HG02973 (cell line): ENCODE measurements at regions not wholly inside any gene's neighbourhood (a gene's known extent, or its start where the extent isn't known, plus 50 kb on each side); places are given as distances from the start of the nearest gene placed in this dataset.
"Not testable (repeated sequence)": the region's sequence is repeated elsewhere in the genome, so short reads cannot be mapped to it uniquely, and the experiment has no call there.

Source experiments
- ATAC-seq: cut with Tn5 transposase; IDR thresholded peaks from one replicate; pipeline ENCODE4 v1.9.1; 2021; ENCODE audit warnings: moderate library complexity; ENCODE audit not compliant: unreplicated experiment

- not testable (repeated sequence) for ATAC-seq
These were observed 105.5 kb downstream of the ZBTB18 start for GRCh38 chr1:244156617-244157016.

DNA sequence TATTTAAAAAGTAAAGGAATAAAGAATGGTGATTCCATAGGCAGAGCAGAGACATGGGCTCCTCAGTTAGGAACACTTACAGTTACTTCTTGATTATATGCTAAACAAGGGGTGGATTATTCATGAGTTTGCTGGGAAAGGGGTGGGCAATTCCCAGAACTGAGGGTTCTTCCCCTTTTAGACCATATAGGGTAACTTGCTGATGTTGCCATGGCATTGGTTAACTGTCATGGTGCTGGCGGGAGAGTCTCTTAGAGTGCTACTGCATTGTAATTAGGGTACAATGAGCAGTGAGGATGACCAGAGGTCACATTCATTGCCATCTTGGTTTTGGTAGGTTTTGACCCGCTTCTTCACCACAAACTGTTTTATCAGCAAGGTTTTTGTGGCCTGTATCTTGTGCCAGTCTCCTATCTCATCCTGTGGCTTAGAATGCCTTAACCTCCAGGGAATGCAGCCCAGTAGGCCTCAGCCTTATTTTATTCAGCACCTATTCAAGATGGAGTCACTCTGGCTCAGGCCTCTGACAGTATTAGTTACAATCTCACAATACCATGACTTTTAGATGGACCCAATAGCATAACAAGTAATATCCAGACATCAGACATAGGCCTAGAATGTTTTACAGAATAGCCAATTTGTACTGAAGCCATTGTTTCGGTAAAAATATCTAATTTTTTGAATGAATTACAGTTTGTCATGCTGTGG, 106.8 kb downstream of the ZBTB18 start:
- no peak for ATAC-seq

GRCh38 chr1:244159646-244160045, 108.6 kb downstream of the ZBTB18 start:
- ATAC-seq, result no peak

GRCh38 chr1:244160455-244161235, 109.6 kb downstream of the ZBTB18 start:
- no peak for ATAC-seq

- no peak for ATAC-seq
These were observed 110.1 kb downstream of the ZBTB18 start for GRCh38 chr1:244161236-244161510.

DNA sequence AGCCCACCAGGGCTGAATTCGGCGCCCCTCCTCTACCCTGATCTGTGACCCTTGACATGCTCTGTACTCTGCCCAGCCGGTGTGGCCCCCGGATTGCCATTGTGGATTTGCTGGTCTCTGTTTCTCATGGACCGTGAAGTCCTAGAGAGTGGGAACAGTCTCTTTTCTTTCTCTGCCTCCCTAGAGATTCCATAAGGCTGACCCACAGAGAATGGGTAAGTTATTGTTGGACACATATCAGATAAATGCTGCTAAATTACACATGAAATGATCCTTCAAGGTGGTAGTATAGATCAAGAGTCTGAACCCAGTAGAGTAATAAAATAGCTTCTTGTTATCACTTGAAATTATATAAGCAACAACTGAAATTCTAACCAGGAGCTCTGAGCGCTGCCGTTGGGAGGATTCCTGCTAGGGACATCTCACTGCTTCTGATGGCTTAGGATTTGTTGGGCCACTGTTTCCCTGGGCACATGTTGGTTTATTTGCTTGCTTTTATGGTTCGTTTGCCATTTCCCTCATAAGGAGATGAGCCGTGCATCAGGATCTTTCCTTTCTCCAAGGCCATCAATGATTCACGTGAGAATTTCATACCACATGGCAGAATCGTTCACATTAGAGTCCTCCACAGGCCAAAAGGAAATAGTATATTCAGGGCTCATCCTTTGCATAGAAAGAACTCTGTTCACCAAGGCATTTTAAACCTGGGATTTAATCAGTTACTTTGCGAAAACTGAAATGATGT, 111.9 kb downstream of the ZBTB18 start:
- no peak for ATAC-seq

- no peak for ATAC-seq
These were observed 112.9 kb downstream of the ZBTB18 start for GRCh38 chr1:244163861-244164510.

GRCh38 chr1:244164511-244164890, 113.4 kb downstream of the ZBTB18 start:
- no peak for ATAC-seq

GRCh38 chr1:244165021-244165420, 113.9 kb downstream of the ZBTB18 start:
- no peak for ATAC-seq

DNA sequence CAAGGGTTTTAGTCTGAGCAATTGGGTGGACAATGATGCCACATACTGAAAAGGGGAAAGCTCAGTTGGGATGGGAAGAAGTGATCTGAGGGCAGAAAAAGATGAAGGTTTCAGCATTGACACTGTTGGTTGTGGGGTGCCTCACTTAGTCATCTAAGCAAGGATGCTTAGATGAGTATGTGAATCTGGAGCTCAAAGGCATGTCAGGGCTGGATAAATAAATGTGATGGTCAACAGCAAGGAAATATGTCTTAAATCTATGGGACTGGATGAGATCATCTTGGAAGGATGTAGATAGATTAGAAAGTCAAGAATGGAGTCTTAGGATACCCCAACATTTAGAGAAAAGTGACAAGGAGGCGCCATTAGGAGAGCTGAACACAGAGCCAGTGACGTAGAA, 114.6 kb downstream of the ZBTB18 start:
- ATAC-seq, result no peak

GRCh38 chr1:244171241-244171985, 120.3 kb downstream of the ZBTB18 start:
- ATAC-seq, result no peak

- ATAC-seq, result no peak
These were observed 122.2 kb downstream of the ZBTB18 start for GRCh38 chr1:244173240-244173639.

DNA sequence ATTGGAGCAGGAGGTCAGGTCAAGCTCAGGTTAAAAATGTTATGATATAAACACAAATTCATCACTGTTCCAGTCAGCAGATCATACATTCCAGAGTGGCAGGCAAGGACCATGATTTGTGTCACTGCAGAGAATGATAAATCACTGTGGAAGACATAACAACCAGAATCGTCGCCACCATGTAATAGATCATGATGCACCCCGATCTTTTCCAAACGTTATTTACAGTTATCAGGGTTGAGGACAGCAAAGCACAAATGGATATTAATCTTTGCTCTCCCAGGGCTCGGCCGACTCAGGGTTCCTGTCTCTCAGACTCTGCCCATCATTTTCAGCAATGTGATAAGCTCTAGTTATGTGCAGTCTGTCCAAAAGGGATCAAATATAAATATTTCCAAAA, 122.7 kb downstream of the ZBTB18 start:
- no peak for ATAC-seq

DNA sequence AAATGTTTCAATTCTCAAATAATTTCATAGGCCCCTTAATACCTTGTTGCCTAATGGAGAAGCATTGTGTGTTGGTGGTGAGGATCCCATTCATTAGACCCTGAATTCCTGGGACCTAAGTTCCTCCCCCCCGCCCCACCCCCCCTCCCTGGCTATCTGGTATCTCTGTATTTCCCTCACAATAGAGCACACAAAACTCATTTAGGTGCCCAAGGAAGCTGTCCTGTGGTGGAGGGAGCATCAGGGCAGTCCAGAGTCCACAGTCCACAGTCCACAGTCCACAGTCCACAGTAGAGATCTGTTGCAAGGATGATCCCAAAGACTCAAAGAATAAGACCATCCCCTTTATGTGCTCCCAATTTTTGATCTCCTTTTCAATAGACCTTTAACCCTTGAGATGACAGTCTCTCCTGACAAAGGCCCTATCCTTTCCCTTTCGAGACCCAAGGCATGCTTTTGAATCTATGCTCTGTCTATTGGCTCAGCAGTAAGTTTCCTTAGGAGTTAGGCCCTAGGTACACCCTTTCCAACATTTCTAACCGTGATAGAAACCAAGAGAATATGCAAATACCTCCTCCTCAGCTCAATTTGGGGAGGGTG, 123.9 kb downstream of the ZBTB18 start:
- ATAC-seq, result no peak

DNA sequence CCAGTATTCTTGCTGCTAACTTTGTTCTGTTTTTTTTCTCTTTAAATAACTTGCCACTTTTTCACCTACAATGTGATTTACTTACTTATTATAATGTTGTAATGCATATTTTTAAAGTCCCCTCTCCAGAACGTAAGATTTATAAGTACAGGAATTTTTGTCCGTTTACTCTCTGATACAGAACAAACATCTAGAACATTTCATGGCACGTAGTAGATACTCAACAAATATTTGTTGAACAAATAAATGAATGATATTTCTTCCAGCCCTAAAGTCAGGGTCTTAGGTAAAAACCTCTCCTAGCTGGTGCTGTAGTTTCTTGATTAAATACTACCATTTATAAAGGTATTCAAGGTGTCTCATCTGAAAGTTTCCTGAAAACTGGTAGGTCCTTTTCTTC, 125.1 kb downstream of the ZBTB18 start:
- ATAC-seq, result no peak

DNA sequence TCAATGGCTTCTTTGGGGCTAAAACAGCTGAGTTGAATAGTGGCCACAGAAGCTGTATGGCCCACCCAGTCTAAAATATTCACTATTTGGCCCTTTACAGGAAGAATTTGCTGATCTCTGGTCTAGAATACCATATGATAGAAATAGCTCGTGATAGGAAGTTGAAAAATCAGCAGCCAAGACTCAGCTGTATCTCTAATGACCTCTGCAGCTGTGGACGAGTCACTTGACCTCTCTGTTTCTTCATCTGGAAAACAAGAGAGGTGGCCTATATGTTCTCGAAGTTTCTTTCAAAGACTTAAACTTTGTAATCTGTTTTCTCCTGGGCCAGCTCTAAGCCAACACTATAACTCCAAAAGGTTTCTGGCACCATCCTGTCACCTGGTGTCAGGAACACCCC, 129.2 kb downstream of the ZBTB18 start:
- ATAC-seq, result no peak

DNA sequence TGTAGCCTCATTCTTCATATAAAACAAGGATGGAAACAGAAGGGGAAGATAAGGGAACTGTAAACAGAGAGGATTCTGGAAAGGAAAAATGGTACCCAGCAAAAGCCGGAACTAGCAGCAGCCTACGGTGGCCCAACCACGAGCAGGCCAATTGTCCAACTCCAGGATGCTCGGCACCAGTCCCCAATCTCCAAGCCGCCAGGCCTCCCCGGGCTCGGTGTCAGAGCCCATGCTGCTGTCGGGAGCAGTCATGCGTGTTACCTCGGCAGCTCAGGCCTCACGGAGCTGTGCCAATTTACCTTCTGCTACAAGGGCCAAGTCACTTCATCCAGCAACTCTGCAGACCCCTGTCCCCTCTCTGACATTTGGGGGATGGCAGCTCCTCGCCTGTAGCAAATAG, 130.8 kb downstream of the ZBTB18 start:
- no peak for ATAC-seq

DNA sequence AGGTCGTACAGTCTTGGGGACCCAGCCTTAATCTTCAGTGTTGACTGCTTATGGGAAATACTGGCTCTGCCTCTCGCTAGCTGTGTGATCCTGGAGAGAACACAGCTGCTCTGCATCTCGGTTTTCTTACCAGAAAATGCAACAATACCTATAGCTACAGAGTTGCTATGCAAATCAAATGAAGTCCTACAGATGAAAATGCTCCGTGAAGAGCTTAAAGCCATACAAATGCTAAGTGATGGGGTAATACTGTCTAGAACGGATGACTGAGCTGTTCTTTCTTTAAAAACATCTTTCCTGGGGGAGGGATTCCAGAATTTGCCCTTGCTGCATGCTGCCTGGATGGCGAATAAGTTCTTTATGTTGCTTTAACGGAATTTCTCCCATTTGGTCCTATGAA, 132.0 kb downstream of the ZBTB18 start:
- no peak for ATAC-seq

- no peak for ATAC-seq
These were observed 135.3 kb downstream of the ZBTB18 start for GRCh38 chr1:244186372-244186771.

GRCh38 chr1:244187310-244187709, 136.2 kb downstream of the ZBTB18 start:
- no peak for ATAC-seq
